Head of caudate nucleus (tissue), 42 donors: ENCODE measurements at regions not wholly inside any gene's neighbourhood (a gene's known extent, or its start where the extent isn't known, plus 50 kb on each side); places are given as distances from the start of the nearest gene placed in this dataset.
A peak's percentile ranks its signal among the peaks of the same experiment; 100 is the strongest.

ENCODE experiments used
- DNase-seq, 42 donors: peaks; one replicate each; pipeline versions ENCODE4 v3.0.0 to v3.0.0-alpha.2; 2020 to 2021; ENCODE audit warnings: mixed read lengths in 7 of 42
- intact Hi-C: fragments of 100-400 bp; cut with DNase I; formaldehyde crosslinking; loops from one replicate; pipeline ENCODE4 v1.15.0; 2022

- intact Hi-C loops, result no loop called here
- no peak for DNase-seq
These were observed 235.9 kb downstream of the ZNF516 start for GRCh38 chr18:76259096-76259495.

GRCh38 chr18:76258209-76258608 lies 236.8 kb downstream of the ZNF516 start:
- intact Hi-C loops, result no loop called here
- DNase-seq, result no peak

GRCh38 chr18:76255070-76255683 lies 239.9 kb downstream of the ZNF516 start:
- intact Hi-C loops, result no loop called here
- DNase-seq, result no peak

- intact Hi-C loops, result no loop called here
- peak in 1 of 42 donors; percentile 26 for DNase-seq
These were observed 242.2 kb downstream of the ZNF516 start for GRCh38 chr18:76252880-76253279.

GRCh38 chr18:76252139-76252538 lies 242.9 kb downstream of the ZNF516 start:
- intact Hi-C loops, result no loop called here

GRCh38 chr18:76251691-76252090 lies 243.4 kb downstream of the ZNF516 start:
- DNase-seq, result no peak
- intact Hi-C loops, result no loop called here

More at GRCh38 chr18:76252139-76252538, 242.9 kb downstream of the ZNF516 start:
- no peak for DNase-seq

GRCh38 chr18:76246590-76246989 lies 248.5 kb downstream of the ZNF516 start:
- intact Hi-C loops, result no loop called here
- DNase-seq, result no peak

- DNase-seq, result peak in 12 of 42 donors; percentile 4 to 50 (median 21)
These were observed 260.4 kb downstream of the ZNF516 start for GRCh38 chr18:76234676-76235060.

GRCh38 chr18:76233876-76234675 lies 261.0 kb downstream of the ZNF516 start:
- DNase-seq, result no peak
- intact Hi-C loops, result no loop called here

More at GRCh38 chr18:76234676-76235060, 260.4 kb downstream of the ZNF516 start:
- intact Hi-C loops, result no loop called here

GRCh38 chr18:76233406-76233805 lies 261.6 kb downstream of the ZNF516 start:
- intact Hi-C loops, result no loop called here
- DNase-seq, result no peak

GRCh38 chr18:76232779-76233178 lies 262.3 kb downstream of the ZNF516 start:
- no peak for DNase-seq
- intact Hi-C loops, result no loop called here

GRCh38 chr18:76232010-76232409 lies 263.0 kb downstream of the ZNF516 start:
- no peak for DNase-seq
- intact Hi-C loops, result no loop called here

GRCh38 chr18:76231402-76231801 lies 263.6 kb downstream of the ZNF516 start:
- DNase-seq, result no peak
- intact Hi-C loops, result no loop called here

- intact Hi-C loops, result no loop called here
These were observed 264.3 kb downstream of the ZNF516 start for GRCh38 chr18:76230791-76231190.

GRCh38 chr18:76228716-76229115 lies 266.3 kb downstream of the ZNF516 start:
- no peak for DNase-seq
- intact Hi-C loops, result no loop called here

More at GRCh38 chr18:76230791-76231190, 264.3 kb downstream of the ZNF516 start:
- no peak for DNase-seq

GRCh38 chr18:76227759-76228158 lies 267.3 kb downstream of the ZNF516 start:
- no peak for DNase-seq
- intact Hi-C loops, result no loop called here

GRCh38 chr18:76223403-76223802 lies 271.6 kb downstream of the ZNF516 start:
- DNase-seq, result no peak
- intact Hi-C loops, result no loop called here

- intact Hi-C loops, result no loop called here
- no peak for DNase-seq
These were observed 276.0 kb downstream of the ZNF516 start for GRCh38 chr18:76219023-76219422.

- intact Hi-C loops, result no loop called here
These were observed 278.9 kb downstream of the ZNF516 start for GRCh38 chr18:76216096-76216495.

GRCh38 chr18:76213991-76214390 lies 281.1 kb downstream of the ZNF516 start:
- intact Hi-C loops, result no loop called here
- no peak for DNase-seq

More at GRCh38 chr18:76216096-76216495, 278.9 kb downstream of the ZNF516 start:
- no peak for DNase-seq

GRCh38 chr18:76212960-76213359 lies 282.1 kb downstream of the ZNF516 start:
- intact Hi-C loops, result no loop called here
- no peak for DNase-seq
